COLO668 (cell line): ENCODE measurements at regions not wholly inside any gene's neighbourhood (a gene's known extent, or its start where the extent isn't known, plus 50 kb on each side); places are given as distances from the start of the nearest gene placed in this dataset.

ENCODE experiments used
- DNase-seq: peaks from one replicate; lab custom pipeline; 2025; ENCODE audit not compliant: unreplicated experiment; lab: John Stamatoyannopoulos, UW

DNA sequence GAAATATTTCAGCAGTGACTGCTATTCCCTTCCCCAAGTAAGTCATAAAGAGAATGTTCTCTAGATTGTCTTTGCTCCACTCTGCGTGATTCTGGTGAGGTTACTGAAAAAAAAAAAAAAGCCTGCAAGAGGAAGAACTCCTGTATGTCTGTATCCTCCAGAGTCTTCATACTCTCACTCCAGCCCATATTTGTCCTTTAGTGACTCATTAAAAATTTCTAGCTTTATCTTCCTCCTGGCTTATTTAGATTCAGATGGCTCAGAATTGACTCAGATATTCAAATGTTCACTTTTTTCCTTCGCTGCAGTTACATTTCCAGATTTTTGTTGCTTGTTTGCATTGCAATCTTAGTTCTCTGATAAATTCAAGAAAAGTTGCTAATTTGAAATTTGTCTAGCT, 76.3 kb upstream of the CNTN5 start:
- no peak for DNase-seq

- DNase-seq: no peak
Observed at GRCh38 chr11:98952107-98952506, 68.6 kb upstream of the CNTN5 start.

GRCh38 chr11:98955551-98955950, 65.2 kb upstream of the CNTN5 start:
- no peak for DNase-seq

GRCh38 chr11:98964146-98964545, 56.6 kb upstream of the CNTN5 start:
- DNase-seq: no peak

DNA sequence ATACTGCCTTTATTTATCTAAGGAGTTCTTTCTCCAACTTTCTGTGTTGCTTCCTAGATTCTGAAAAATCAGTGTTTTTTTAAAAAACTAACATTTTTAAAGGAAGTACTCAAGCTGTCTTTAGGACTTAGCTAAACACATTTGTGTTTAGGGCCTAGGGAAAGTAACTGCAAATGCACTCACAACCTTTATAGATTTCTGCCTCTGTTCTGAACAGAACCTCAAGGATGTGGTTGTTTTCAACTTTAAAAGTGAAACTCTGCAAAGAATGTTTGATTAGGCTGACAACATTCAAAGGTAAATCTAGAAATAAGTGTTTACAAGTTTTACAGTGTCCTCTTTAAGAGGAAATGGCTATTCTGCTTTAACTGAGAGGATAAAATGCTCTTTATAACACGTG, 55.4 kb upstream of the CNTN5 start:
- DNase-seq: no peak

- DNase-seq: no peak
Observed at GRCh38 chr11:98965775-98966174, 55.0 kb upstream of the CNTN5 start.

- no peak for DNase-seq
Observed at GRCh38 chr11:98967005-98967404, 53.7 kb upstream of the CNTN5 start.
